Astrocyte (in vitro differentiated cells and primary cell): ENCODE measurements at regions not wholly inside any gene's neighbourhood (a gene's known extent, or its start where the extent isn't known, plus 50 kb on each side); places are given as distances from the start of the nearest gene placed in this dataset.

Experiments
- EZH2 ChIP-seq: IDR thresholded peaks from 2 replicates; pipeline ENCODE4 v1.6.1; 2012; ENCODE audit warnings: mild to moderate bottlenecking, low read length, inconsistent platforms; ENCODE audit not compliant: insufficient read depth
- TF ChIP-seq, protein P1 (sequence below): IDR thresholded peaks from 2 replicates; pipeline ENCODE4 v1.5.1; 2011; ENCODE audit warnings: low read depth, mild to moderate bottlenecking, inconsistent platforms, low read length, moderate library complexity; ENCODE audit not compliant: insufficient read depth

DNA sequence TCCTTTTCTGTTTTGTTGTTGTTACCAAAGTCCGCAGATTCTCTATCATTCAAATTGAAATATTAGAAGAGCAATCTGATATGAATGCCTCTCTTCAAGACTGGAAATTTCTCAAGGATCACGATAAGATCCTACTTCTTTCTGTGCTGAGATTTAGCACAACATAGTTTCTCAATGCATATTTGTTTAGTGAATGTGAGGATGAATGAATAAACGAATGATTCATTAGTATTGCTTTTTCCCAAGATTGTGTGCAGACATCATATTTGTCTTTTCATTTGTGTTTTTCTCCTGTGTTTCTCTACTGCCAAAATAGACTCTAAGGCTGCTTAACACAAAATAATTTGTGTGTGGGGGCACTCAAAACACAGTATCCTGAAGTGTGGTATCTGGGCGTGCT lies 862.7 kb upstream of the MAP3K7 start:
- TF ChIP-seq, protein P1, sequence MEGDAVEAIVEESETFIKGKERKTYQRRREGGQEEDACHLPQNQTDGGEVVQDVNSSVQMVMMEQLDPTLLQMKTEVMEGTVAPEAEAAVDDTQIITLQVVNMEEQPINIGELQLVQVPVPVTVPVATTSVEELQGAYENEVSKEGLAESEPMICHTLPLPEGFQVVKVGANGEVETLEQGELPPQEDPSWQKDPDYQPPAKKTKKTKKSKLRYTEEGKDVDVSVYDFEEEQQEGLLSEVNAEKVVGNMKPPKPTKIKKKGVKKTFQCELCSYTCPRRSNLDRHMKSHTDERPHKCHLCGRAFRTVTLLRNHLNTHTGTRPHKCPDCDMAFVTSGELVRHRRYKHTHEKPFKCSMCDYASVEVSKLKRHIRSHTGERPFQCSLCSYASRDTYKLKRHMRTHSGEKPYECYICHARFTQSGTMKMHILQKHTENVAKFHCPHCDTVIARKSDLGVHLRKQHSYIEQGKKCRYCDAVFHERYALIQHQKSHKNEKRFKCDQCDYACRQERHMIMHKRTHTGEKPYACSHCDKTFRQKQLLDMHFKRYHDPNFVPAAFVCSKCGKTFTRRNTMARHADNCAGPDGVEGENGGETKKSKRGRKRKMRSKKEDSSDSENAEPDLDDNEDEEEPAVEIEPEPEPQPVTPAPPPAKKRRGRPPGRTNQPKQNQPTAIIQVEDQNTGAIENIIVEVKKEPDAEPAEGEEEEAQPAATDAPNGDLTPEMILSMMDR: no peak
- no peak for TF ChIP-seq EZH2
